ENCODE measurements at regions not wholly inside any gene's neighbourhood (a gene's known extent, or its start where the extent isn't known, plus 50 kb on each side); places are given as distances from the start of the nearest gene placed in this dataset.

DNA sequence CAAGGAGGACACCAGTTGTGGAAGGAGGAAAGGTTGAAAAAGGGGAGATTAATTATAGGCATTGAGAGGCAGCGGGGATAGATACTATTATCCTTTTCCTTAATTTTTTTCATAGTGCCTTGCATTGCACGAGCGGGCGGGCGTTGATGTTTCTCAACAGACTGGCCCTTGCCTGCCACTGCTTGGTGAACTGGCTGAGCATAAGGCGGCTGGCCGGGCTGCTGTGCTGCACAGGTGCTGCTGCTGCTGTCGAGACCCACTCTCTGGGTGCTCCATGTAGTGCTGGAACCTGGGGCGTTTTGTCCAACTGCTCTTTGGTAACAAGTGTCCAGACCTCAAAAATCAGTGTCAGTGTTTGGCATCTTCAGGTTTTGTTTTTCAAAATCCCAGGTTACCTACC is 83.3 kb upstream of the PAQR3 start:
- TF ChIP-seq REST (IDR thresholded peaks at IDR 0.05; ENCODE audit: low read depth) (no peak), RAD21 (IDR thresholded peaks at IDR 0.05; ENCODE audit: low read depth) (no peak), CEBPB (IDR thresholded peaks at IDR 0.05) (no peak), USF1 (IDR thresholded peaks at IDR 0.05) (no peak), TCF12 (IDR thresholded peaks at IDR 0.05; ENCODE audit: low read depth) (no peak), TAF1 (IDR thresholded peaks at IDR 0.05; ENCODE audit: low read depth) (no peak), EP300 (IDR thresholded peaks at IDR 0.05; ENCODE audit: borderline replicate concordance) (no peak)

Data from Ishikawa (cell line).